ENCODE measurements at regions not wholly inside any gene's neighbourhood (a gene's known extent, or its start where the extent isn't known, plus 50 kb on each side); places are given as distances from the start of the nearest gene placed in this dataset.

DNA sequence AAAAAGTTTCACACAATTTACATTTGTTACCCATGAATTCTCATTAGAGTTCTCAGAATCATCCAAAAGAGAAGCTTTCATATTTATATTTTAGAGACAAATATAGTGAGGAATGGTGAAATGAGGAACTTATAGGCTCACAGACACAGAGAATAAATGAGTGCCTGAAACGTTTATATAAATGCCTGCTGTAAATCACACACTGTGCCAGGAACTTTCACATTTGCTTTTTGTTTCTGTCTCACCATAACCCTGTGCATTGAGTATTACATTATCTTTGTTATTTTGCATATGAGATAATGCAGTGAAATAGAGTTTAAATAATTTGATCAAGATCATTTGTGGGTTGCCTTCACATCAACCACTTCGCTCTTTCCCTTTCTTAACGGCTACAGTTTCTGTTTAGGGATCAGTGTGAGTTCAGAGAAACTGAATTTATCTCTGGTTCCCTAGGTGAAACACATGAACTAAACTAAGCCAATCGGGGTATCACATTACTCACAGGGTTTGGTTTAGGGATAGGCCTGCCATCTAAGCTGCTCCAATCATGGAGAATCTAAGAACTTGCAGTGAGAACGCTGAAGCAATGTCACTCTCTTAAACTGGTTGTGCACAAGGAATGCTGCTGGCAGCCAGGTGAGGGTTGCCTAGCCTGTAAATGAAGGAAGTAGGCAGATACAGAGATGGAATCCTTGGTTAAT, 1339.2 kb upstream of the TENM4 start:
- no peak for DNase-seq (ENCODE audit: low spot score)

DNA sequence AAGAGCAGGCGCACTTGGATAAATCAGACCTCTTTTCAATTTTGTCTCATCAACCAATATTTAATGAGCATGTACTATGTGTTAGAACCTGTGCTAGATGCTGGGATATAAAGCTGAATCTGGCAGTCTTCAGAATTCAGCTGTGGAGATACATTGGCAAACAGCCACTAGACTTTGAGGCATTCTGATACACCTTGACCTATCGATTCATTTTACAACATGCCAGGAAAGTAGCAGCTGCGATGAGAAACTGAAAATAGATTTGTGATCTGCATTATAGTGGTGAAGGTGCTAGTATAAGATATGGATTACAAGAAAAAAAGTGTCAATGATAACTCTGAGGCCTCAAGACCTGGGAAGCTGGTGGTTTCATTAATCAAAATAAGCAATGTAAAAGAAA, 1338.1 kb upstream of the TENM4 start:
- DNase-seq (ENCODE audit: low spot score): no peak

DNA sequence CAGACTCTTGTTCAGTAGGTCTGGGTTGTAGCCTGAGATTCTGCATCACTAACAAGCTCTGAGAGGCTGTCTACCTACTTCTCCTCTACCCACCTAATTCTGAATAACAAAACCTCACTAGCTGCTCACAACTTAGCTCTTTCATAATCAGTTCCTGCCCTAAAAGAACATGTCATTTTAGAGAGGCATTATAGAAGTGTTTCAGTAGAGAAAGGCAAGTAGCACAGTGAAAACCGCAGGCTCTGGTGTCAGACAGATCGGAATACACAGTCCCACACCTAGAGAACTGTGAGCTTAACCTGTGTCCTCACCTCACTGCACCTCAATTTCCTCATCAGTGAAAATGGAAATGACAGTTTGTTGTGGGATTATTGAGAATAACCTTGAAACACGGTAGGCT, 1337.6 kb upstream of the TENM4 start:
- DNase-seq (ENCODE audit: low spot score): no peak

DNA sequence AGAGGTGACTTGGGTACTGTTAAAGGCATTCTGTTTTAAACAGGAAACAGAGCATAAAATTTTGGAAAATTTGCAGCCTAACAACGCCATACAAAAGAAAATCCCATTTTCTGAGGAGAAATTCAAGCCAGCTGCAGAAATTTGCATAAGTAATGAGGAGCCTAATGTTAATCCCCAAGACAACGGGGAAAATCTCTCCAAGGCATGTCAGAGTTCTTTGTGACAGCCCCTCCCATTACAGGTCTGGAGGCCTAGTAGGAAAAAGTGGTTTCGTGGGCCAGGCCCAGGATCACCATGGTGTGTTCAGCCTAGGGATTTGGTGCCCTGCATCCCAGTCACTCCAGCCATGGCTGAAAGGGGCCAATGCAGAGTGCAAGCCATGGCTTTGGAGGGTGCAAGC, 1333.1 kb upstream of the TENM4 start:
- peak; percentile 63 for DNase-seq (ENCODE audit: low spot score)

DNA sequence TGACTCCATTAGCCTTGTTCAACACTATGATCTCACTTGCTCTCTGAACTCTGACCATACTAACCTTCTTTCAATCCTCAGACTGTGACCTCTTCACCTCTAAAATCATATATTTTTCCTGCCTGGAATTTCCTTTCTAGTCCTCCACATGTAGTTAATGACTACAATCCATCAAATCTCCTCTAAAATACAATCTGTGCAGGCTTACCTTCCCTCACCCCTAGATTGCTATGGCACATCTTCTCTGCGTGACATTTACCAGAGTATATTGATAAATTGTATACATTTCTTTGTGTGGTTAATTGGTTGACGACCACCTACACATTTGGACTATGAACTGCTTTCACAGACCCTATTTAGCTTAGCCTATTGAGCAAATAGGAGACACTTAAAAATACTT, 1330.2 kb upstream of the TENM4 start:
- no peak for DNase-seq (ENCODE audit: low spot score)

DNA sequence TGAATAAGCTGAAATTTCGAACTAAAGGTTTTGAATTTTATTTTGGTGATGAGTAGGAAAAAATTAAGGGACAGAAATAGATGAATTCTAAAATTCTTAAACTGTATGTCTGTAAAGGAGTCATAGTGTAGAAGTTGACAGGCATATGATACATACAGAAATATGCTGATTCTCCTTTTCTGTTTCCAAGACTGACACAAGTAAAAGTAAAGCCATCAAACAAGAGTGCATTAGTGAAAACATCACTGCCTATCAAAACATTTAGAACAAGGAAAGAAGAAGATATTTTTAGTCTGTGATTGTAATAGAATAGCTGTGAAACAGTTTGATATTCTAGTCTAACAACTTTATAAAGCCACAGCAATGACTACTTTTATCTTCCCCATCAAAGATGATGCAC, 1318.0 kb upstream of the TENM4 start:
- DNase-seq (ENCODE audit: low spot score): no peak

DNA sequence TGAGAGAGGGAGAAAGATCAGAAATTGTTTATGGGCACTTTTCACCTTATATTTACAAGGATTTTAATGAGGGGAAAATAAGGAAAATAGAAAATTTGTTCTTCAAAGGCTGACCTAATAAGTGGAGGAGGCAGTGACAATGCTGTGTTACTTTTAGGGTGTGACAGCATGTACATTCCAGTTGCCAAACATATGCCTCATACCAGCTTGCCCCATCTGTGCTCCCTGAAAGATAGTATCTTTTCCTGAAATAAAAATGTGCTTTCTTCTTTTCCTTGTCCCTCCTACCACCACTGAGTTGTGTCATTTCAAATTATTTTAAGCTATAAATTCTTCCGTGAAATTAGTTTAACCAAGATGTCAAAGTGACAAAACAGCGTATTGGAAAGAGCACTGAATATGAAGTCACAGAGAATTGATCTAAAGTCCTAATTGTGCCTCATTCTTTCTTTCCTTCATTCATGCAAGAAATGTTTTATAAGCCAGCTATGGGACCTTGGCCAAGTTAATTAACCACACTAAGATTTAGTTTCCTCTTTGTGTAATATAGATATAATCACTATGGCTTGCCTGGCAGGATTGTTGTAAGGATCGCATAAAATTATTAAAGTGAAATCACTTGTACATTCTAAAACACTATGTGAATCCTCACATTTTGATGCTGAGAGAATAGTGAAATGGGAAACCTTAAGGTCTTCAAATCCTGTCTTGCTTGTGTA, 1307.5 kb upstream of the TENM4 start:
- no peak for DNase-seq (ENCODE audit: low spot score)

DNA sequence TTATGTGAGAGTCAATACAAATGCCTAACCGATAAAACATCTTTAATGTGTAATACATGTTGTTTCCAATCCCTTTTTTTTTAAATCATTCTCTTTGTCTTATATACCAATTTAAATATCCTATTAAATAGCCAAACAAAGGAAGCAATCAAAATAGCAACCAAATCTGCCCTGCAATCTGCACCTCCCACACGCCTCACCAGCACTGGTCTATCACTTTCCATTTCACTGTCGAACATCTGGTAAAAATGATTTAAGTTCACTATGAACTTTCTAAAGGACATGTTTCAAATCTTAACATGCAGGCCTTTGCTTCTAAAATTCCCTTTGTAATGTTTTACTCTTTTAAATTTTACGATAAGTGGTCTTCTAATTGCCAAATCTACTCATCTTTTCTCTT, 1305.5 kb upstream of the TENM4 start:
- DNase-seq (ENCODE audit: low spot score): no peak

DNA sequence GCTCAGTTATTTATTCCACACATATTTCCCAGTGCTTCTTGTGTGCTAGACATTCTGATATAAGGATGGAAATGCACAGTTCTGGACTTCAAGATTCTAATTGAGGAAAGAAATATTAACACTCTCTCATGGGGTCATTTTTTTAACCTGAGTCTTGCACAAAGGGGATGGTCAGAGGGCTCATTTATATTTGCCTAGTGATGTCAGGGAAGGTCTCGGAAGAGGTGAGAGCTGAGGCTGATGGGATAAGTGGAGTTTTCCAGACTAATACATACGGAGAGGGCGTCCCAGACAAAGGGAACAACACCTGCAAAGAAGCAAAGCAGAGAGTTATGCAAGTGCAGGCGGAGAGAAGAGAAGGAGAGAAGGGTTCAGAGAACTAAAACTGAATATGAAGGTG, 1304.6 kb upstream of the TENM4 start:
- DNase-seq (ENCODE audit: low spot score): no peak

DNA sequence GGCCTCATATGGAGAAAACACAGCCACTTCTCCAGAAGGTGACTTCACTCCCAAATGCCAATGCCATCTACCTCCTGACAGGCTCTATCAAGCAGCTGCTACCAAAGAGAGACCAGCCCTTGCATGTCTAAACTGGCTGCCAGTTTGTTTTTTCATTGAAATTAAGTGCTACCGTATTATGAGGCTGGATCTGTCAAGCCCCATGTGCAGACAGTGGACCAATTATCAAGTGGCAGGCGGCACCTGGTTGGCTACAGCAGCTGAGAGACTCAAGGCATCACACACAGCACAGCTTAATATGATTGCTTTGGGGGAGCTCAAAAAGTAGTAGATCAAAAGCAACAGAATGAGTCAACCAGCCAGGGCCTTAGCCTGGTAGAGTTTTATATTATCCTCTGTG, 1293.0 kb upstream of the TENM4 start:
- DNase-seq (ENCODE audit: low spot score): no peak

DNA sequence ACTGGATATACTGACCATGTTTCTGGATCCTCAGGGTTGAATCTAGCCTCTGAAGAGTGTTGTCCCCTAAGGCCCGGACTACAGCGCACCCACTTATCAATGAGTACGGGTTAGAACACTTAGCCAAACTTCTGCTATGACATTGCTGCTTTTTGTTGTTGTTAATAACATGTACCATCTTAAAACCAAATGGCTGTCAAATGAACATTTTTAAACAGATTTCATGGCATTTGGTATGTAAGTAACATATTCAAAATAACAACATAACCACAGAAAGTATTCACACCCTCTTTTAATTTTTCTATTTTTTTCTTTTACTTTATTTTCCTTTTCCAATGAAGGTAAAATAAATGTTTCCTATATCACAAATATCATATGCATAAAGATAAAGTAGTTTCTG, 1292.5 kb upstream of the TENM4 start:
- DNase-seq (ENCODE audit: low spot score): no peak

DNA sequence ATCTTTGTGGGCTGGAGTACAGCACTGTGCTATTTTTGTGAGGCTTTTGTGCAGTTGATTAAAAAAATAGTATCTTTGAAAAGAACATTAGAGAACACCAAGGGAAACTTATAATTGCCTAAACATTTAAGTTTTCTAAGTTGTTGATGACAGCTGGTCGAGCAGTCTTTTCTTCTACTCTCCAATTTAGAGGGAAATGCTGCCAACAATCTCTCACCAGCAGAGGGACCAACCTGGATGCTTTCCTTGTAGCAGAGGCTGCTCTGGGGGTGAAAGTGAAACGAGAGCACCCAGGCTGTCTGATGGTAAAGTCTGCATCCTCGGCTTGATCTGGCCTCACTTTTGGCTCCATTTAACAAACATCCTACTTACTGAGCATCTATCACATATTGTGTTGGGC, 1286.5 kb upstream of the TENM4 start:
- DNase-seq (ENCODE audit: low spot score): peak; percentile 3

DNA sequence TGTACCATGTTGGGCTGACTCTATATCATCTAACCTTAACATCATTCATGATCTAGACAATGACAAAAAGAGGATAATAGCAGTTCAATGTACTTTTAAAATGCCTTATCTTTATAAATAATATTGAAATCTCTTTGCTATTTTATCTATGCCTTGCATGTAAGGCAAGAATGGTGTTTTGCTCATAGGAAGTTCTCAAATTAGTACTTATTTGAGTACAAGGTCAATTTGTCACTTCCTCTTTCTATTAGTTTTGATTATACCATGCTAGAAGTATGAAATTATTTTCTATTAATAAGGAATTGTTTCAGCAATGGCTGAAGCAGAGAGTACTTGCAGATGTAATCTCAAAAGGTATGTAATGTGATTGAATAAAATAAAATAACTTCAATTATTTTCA, 1285.4 kb upstream of the TENM4 start:
- no peak for DNase-seq (ENCODE audit: low spot score)

DNA sequence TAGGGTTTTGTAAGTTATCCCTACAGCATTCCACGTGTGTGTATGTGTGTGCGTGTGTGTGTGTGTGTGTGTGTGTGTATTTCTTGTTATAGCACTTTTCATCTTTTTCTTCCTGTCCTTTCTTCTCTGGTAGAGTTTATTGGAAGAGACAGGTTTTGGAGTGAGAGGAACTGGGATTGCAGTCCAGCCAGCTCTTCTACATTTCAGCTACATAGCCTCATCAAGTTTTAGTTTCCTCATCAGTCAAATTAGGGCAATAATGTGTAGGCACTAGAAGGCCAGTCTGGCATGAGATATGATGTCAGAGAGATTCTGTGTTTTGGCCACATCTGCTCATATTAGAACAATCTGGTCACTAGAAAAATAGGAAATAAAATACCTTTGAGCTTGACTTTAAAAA, 1283.5 kb upstream of the TENM4 start:
- no peak for DNase-seq (ENCODE audit: low spot score)

DNA sequence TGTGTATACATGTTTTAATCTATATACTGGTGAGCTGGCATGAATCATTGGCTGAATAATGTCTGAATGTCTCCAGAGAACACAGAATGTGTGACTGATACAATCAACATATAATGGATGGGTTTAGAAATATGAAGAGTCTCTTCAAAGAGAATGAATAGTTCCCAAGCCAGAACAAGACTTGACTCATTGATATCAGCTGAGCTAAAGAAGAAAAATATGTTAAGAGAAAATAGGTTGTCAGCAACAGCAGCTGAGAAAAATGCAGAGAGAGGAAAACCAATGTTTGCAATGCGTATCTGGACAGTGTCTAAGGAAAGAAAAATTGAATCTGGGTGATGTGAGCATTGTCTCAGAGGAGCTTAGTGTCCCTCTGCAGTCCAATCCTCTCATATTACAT, 1281.8 kb upstream of the TENM4 start:
- DNase-seq (ENCODE audit: low spot score): no peak

DNA sequence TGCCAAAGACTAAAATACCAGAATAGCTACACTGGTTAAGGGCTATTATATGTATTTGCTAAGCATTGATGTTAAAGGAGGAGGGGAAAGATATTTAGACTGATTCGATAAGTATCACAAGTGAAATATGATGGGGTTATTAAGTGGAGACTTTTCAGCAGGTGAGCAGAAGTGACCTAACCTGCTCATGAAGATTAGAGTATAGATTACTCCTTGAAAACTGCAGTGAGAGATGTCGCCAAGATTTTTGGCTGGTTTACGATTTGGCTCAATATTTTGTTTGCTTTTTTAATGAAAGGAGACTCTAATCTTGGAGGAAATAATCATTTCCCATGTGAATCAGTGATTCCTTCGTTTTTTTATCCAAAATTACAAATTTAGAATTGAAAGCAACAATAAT, 1279.5 kb upstream of the TENM4 start:
- DNase-seq (ENCODE audit: low spot score): no peak

DNA sequence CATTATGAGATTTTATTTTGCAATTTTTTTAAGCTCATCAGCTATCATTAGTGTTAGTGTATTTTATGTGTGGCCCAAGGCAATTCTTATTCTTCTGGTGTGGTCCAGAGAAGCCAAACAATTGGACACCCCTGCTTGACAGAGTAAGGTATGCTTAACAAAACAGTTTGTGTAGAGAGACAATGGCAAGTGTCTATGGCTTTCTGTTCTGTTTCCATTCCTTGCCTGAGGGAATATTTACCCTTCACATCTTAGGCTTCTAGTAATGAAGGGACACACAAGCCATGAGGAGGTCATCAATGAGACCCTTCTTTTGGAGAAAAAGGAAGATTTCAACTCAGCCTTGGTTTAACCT, 1278.4 kb upstream of the TENM4 start:
- DNase-seq (ENCODE audit: low spot score): no peak

DNA sequence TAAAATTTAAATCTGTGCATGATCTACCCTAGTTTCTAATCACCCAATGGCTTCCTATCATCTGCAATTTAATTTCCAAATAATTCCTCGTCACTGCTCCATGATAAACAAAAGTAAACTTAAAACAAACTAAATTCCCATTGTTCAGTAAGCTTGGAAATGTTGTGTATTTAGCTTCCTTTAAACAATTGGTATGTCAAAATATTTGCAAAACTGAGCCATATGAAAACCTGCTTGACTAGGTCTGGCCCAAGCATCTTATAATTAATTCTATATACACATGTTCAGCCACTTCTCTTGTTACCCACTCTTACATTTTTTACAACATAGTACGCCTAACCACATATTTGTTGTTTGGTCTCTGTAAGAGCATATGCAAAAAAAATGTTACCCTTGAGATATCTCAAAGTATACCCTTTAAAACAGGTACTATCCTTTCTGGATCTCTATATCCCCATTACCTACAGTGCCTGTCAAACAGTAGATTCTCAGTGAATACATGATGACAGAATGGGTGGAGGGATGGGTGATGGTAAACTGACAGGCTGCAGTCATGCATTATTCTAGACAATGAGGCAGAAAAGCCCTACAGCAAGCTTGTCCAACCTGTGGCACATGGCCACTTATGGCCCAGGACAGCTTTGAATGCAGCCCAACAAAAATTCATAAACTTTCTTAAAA, 1277.9 kb upstream of the TENM4 start:
- no peak for DNase-seq (ENCODE audit: low spot score)

DNA sequence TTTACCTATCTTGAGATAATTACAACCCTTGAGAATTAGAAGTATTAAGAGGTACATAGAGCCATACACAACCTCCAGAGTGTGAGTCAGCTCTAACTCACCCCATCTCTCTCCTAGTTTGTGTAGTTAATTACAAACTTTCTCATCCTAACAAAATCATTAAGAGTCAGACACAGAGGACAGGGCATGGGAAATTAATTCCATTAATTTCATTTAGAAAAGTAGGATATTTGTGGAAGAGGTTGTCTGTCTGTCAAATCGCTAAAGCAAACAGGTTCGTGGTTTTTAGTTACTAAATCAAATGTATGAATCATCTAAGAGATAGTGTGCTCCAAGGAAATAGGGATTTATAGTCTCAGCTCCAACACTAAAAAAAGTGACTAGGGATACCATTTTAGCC, 1261.4 kb upstream of the TENM4 start:
- no peak for DNase-seq (ENCODE audit: low spot score)

DNA sequence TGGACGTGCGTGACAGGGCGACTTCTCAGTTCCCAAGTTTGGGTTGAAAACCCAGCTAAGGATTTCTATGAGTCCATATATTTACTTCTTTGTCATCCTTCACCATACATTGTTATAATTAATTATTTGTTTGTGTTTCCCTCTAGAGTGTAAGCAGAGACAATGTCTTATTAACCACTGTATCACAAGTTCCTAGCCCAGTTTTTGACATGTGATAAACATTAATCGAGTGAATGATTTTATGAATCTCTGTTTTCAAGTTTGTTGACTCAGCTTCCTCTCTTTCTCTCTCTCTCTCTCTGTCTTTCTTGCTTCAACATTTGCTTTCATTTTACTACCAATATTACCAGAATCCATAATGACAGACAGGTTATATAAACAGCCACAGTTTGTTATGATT, 1259.6 kb upstream of the TENM4 start:
- DNase-seq (ENCODE audit: low spot score): no peak

DNA sequence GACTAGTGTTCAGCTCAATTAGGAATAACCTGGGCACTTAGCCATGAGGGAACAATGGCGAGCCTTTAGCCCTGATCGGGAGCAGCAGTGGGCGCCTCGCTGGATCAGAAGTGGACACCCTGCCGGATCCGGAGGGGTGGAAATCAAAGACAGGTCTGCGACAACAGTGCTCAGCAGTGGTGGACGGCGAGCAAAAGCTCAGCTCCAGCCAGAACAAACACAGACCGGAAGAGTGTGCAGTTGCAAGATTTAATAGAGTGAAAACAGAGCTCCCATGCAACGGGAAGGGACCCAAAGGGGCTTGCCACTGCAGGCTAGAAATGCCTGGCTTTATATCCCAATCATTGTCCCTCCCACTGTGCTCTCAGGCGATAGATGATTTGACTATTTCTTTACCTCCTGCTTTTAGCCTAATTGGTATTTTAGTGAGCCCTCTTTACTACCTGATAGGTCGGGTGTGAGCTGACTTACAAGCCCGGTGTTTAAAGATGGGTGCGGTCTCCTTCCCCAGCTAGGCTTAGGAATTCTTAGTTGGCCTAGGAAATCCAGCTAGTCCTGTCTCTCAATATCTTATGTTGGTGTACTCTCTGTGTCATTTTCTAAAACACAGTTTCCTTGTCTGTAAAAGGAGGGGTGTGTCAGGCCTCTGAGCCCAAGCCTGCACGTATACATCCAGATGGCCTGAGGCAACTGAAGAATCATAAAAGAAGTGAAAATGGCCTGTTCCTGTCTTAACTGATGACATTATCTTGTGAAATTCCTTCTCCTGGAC, 1258.8 kb upstream of the TENM4 start:
- DNase-seq (ENCODE audit: low spot score): peak; percentile 3

DNA sequence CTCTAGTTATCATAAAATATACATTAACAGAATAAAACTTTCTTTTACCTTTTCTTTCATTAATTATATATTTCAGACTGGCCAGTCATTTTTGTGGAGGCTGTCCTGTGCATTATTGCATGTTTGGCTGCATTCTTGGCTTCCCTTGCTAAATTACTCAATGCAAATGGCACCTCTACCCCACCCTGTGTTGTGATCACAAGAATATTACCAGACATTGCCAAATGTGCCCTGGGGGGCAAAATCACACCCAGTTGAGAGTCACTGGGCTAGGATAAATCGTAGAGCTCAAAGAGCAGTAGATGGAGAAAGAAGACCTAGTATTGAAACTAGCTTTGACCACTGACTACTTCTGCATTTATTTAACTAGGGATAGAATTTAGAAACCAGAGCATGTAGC, 1257.8 kb upstream of the TENM4 start:
- no peak for DNase-seq (ENCODE audit: low spot score)

DNA sequence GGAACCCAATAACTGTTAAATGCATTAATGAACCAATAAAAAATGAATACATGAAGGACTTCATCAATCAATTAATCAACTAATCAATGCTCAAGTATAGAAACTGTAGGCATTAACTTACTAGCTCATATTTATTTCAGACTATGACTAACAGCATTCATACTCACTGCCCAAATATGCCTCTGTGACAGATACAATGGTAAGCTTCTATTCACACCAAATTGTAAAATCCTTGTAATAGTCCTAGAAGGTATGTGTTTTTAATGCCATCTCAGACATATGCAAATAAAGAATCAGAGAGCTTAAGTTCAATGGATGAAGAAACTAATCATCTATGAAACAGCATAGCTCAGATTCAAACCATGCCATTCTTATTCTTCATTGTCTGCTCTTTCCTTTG, 1253.6 kb upstream of the TENM4 start:
- no peak for DNase-seq (ENCODE audit: low spot score)
